HuH-7 (cell line): ENCODE measurements at regions not wholly inside any gene's neighbourhood (a gene's known extent, or its start where the extent isn't known, plus 50 kb on each side); places are given as distances from the start of the nearest gene placed in this dataset.
"Not testable (repeated sequence)": the region's sequence is repeated elsewhere in the genome, so short reads cannot be mapped to it uniquely, and the experiment has no call there.

Experiments
- DNase-seq: peaks from one replicate; pipeline ENCODE4 v3.0.0; 2011; ENCODE audit warnings: low spot score

DNA sequence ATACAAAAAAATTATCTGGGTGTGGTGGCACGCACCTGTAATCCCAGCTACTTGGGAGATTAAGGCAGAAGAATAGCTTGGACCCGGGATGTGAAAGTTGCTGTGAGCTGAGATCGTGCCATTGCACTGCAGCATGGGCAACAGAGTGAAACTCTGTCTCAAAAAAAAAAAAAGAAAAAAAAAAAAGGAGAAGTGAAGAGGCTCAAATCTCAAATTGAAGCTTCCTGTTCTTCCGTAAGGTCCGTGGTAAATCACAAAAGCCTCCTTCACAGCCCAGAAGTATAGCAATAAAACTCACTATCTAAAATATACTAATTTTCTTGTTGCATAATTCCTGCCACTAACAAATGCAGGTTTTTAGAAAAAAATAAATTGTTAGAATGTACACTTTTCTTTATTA is 498.2 kb upstream of the BRINP3 start:
- DNase-seq = no peak

DNA sequence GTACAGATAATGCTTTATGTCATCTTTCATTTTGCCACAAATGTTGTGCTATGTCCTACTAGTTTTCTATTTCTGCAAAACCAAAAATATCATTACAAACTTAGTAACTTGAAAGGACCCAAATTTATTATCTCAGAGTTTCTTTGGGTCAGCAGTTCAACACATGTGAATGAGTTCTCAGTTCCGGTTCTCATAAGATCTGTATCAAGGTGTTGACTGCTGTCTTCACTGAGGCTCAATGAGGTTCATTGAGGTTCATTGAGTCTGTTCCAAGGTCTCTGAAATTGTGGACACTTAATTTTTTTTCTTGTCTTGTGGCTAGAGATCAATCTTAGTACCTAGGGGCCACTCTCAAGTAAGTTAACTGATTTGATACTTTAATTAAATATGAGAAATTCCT is 525.1 kb upstream of the BRINP3 start:
- no peak for DNase-seq

DNA sequence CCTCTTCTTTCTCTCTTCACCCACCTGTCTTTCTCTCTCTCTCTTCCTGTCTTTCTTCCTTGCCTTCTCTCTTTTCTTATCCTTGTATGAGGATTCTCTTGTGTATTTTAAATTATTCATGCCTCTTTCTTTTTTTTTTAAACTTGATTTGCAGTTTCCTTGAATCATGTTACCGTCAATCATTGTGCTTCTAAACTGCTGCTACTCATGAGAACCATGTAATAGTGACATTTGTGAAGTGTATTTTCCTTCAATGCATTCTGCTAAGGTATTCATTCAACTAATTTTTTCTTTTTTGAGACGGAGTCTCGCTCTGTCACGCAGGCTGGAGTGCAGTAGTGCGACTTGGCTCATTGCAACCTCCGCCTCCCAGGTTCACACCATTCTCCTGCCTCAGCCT is 539.1 kb upstream of the BRINP3 start:
- DNase-seq = no peak

DNA sequence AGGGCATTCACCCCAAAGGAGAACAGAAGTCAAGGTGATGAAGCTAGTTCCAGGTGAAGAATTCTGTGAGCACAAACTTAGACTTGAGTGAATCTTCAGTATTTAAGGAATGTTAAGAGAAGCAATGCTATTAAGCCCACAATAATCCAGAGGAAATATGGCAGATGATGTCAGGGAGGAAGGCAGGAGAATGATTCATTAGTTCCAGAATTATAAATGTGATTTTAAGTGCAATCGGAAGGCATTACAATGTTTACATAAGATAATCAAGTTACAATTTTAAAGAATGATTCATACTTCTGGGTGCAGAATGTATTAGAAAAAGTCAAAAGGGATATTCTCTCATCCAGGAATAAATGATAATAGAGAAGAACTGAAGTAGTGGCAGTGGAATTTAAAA is 545.2 kb upstream of the BRINP3 start:
- no peak for DNase-seq

DNA sequence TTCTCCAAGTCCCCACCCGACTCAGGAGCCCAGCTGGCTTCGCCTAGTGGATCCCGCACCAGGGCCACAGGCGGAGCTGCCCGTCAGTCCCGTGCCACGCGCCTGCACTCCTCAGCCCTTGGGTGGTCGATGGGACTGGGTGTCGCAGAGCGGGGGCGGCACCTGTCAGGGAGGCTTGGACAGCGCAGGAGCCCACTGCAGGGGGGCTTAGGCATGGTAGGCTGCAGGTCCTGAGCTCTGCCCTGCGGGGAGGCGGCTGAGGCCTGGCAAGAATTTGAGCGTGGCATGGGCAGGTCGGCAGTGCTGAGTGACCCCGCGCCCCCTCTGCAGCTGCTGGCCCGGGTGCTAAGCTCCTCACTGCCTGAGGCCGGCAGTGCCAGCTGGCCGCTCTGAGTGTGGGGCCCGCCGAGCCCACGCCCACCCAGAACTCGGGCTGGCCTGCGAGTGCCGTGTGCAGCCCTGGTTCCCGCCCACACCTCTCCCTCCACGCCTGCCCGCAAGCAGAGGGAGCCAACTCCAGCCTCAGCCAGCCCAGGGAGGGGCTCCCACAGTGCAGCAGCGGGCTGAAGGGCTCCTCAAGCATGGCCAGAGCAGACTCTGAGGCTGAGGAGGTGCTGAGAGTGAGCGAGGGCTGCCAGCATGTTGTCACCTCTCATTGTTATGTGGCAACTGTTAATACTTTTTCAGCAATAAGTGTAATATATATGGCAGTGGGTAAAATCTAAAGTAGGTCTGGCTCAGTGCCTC is 548.4 kb upstream of the BRINP3 start:
- DNase-seq = no peak

DNA sequence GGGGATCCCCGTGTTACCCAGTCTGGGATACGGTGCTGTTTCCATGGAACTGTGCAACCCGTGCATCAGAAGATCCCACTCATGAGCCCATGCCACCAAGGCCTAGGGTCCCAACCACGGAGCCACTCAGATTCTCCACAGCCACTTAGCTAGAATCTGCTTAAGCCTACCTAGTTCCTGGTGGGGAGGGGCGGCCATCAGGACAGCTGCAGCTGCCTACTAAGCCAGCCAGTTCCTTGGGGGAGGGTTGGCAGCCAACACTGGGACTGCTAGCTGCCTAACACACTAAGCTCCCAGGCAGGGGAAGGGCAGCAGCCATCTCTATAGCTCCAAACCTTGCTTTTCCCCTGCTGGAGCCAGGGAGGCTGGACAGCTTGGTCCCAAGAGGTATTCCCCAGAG is 549.2 kb upstream of the BRINP3 start:
- DNase-seq = no peak

DNA sequence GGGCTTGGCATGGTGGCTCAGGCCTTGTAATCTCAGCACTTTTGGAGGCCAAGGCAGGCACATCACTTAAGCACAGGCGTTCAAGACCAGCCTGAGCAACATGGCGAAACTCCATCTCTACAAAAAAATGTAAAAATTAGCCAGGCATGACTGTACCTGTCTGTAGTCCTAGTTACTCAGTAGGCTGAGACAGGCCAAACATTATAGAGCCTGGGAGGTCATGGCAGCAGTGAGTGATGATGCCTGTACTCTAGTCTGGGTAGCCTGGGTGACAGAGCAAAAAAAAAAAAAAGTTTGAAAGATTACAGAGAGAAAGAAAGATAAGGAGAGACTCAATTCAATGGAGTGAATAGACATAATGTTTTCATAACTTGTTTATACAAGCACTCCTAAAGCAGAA is 556.5 kb upstream of the BRINP3 start:
- no peak for DNase-seq

DNA sequence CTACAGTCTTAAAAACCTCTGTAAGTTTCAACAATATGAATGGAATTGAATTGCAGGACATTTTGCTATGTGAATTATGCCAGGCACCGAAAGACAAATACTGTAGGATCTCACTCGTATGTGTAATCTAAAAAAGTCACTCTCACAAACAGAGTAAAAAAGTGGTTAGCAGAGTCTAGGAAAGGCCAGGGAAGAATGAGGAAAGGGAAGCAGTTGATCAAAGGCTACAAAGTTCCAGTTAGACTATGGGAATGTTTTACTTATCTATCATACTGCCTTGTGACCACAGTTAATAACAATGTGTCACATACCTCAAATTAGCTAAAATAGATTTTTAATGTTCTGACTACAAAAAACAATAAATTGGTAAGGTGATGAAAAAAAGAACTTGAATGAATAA is 565.4 kb upstream of the BRINP3 start:
- DNase-seq = no peak

DNA sequence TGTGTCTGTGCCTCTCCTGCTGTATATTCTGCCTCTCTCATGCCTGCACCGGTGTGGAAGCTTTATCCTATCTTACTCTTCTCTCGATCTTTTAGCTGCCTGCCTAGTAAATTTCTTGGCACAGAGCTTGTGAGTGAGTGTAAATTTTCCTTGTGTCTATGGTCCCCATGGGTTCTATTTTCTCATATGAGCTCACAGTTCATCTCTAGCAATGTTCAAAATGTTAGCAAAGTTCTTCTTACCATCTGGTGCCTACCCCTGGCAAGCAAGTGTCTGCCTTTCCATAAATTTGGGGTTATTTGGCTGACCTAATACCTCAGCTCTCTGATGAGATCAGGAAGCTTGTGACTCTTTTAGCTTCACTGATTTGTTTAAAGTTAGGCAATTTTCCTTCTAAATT is 572.1 kb upstream of the BRINP3 start:
- DNase-seq = no peak

DNA sequence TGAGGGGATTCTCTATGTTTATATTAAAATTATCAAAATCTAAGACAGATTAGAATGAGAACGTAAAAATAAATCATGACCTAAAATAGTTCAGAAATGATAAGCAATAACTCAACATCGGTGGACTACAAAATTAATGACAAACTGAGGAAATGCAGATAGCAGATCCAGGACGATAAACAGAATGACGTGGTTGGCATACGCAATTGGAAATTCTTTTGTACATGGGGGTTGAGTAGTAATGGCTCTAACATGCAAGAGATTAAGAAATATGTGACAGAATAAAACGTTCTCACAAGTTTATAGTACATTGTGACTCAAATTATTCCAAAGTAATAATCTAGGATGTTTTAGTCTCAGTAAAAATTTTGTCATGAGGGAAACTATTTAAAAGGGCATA is 575.2 kb upstream of the BRINP3 start:
- no peak for DNase-seq

DNA sequence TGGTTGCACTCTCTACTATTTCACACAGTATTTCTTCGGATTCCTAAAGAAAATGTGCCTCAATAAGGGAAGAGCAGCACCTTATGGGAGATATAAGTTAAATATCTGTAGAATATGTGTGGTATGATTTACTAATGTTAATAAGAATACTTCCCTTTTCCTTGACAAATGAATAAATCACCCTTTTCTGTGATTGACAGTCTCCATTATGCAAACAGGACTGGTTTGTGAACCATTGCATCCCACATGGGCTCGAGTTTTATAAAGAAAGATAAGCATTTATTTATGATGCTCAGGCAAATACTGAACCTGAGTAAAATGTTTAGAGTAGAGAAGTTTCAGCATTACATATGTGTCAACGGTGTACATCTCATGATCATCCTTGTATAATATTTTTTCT is 587.7 kb upstream of the BRINP3 start:
- DNase-seq = no peak

DNA sequence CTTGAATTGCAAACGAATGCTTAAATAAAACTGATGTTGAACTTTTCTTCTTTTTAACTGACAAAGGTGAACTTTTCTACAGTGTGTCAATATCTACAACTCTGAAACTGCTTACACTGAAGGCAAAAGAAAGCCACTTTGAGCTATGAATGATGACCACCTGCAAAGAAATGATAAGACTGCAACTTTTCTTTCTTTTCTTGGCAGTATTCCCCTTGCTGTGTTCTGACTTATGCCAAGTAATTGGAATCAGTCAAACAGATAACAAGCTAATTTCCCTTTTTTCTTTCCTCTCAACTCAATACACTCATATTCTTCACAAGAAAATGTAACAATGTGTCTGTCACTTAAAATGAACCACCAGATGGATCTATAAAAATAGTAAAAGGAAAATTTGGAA is 588.1 kb upstream of the BRINP3 start:
- no peak for DNase-seq

DNA sequence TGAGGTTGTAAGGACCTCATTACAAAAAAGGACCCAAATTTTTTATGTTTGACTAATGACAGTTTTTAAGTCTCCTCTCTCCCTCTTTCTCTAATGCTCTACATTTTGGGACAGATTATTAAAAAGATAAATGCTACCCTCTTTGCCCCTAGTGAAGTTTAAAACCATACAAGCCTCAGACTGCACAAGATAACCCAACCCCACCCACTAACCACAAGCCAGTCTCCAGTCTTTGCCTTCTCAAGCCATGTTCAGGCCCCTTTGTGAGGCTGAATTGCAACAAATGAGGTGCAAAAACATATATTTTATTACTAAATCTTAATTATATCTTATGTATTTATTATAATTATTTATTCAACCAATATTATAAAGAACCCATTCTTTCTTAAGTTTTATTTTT is 597.2 kb upstream of the BRINP3 start:
- no peak for DNase-seq

DNA sequence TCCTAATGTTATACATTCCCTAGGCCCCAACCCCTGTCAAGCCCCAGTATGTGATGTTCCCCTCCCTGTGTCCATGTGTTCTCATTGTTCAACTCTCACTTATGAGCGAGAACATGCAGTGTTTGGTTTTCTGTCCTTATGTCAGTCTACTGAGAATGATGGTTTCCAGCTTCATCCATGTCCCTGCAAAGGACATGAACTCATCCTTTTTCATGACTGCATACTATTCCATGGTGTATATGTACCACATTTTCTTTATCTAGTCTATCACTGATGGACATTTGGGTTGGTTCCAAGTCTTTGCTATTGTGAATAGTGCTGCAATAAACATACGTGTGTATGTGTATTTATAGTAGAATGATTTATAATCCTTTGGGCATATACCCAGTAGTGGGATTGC is 605.4 kb upstream of the BRINP3 start:
- DNase-seq = not testable (repeated sequence)

DNA sequence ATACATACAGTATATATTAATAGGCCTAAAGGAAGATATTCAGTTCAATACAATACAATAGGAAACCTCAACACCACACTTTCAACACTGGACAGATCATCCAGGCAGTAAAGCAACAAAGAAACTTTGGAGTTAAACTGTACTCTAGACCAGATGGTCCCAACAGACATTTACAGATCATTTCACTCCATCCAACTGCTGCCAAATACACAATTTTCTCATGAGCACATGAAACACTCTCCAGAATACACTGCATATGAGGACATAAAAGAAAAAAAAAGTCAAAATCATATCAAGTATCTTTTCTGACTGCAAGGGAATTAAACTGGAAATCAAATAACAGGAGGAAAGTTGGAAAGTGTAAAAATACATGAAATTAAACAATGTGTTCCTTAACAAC is 607.5 kb upstream of the BRINP3 start:
- no peak for DNase-seq

DNA sequence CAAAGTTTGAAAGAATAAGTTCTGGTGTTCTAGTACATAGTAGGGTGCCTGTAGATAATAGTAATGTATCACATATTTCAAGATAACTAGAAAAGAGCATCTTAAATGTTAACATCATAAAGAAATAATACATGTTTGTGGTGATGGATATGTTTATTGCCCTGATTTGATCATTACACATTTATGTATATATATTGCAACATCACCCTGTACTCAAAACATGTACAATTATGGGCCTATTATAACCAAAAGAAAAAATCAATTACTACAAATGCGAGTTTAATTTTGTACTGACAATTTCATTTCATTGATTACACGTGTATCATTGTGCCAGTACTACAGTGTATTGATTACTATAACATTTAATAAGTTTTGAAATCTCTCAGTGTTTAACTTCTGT is 609.2 kb upstream of the BRINP3 start:
- no peak for DNase-seq

DNA sequence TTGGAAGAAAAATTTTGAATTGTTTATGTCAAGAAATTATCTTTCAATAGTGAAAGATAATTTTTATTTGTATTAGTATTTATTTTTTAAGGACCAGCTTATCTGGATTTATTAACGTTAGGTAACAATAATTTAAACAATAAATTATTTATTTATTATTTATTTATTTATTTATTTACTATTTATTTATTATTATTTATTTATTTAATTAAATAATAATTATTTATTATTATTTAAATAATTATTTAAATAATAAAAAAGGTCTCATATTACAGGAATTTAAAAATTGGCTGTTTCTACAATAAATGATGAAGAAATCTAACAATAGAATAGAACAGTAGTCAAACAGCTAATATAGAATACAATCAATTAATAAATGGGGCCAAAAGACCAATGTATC is 618.7 kb upstream of the BRINP3 start:
- DNase-seq = no peak

DNA sequence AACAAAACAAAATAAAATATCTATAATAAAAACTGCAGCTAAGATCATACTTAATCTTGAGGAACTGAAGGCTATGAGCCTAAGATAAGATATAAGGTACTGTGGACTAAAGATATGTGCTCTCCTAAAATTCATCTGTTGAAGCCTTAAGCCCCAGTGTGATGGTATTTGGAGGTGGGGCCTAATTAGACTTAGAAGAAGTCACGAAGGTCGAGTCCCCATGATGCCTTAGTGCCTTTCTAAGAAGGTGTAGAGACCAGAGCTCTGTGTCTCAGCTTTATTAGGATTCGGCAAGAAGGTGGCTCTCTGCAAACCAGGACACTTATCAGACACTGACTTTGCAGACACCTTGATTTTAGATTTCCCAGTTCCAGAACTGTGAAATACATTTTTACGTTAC is 622.0 kb upstream of the BRINP3 start:
- no peak for DNase-seq

DNA sequence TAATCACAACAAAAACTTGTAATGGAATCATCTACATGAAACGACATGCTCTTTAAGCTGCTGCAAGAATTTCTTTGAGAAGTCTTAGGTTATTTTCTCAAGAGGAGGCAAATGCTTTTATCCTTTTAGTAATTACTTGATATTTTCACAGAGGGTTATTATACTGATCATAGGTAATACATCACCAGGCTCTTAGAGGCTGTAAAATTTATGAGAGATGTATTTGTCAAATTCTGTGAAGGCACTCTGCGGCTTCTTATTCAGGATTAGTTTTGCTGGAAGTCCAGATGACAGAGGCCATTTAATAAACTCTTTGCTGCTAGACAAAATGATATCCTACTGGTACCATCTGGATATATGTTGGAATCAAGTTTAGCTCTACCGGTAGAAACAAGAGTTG is 624.3 kb upstream of the BRINP3 start:
- DNase-seq = no peak

DNA sequence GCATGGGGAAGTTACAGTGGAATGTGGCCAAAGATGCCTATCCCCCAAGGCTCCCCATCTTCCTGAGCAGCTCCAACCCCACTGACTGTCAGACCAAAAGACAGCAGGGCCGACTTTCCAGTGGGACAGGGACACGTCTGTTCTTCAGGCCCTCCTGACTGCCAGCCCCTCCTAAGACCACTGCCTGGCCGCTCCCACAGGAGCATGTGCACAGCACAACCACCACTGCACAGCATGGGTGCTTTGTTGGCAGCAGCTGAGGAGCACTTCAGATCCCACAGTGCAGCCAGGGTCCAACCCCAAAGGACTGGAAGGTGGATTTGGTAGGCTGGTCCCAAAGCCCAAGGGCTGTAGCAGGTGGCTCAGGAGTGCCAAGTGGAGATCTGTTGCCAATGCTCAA is 648.3 kb upstream of the BRINP3 start:
- no peak for DNase-seq

DNA sequence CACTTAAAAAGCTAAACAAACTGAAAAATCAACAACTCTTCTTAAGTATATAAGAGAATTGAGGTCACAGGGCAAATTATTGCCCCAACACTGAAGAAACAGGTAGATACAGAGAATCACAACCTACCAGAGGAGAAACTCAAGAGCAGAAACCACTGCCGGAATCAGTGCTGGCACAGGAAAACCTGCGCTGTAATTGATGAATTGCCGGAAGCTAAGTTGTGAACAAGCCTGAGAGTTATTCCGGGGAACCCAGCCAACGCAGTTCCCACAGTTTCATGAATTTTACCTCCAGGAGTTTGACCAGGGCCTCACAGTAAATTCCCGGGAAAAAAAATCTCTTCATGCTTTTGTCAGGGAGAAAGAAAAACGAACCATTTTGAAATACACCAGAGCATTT is 657.1 kb upstream of the BRINP3 start:
- DNase-seq = no peak

DNA sequence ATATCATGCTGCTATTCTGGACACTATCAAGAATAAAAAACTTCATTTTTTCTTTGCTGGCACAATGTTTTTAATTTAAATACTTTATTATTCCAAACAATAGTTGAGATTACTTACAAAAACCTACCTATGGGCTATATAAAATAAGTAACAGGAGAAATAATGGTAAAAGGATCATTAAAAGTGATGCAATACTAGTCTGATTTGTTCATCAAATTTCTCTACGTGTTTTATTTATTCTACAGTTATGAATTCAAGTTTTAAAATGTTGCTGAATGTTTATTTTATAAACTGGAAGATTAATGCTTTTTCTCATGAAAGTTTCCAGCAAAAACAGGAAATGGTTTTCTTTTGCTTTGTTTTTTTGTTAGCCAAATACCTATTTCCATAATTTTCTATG is 662.4 kb upstream of the BRINP3 start:
- no peak for DNase-seq

DNA sequence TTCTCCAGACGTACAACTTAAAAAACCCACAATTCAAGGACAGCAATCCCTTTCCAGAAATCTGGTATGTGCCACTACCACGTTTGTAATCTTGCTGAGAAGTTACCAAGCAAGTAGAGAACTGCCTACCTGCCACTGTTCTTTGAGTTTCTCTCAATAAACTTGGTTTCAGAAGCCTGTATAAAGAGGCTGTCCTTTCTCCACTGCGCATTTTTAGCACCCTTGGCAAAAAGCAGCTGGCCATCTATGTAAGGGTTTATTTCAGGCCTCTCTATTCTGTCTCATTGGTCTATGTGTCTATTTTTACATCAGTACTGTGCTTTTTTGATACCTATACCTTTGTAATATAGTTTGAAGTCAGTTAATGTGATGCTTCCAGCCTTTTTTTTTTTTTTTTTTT is 665.1 kb upstream of the BRINP3 start:
- DNase-seq = no peak

DNA sequence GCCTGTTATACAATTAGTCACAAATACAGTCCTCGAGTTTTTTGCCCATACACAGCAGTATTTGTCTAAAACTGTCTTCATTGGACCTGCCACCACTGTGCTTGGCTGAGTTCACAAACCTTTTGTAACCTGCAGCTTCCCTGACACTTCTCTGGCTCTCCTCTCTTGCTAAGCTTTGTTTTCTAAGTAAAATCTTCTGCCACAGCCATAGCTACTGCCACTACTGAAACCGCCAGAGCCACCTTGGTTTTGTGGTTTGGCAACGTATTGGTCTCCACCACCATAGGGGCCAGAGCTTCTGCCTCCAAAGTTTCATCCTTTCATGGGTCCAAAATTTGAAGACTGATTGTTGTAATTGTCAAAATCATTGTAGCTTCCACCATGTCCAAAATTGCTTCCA is 668.2 kb upstream of the BRINP3 start:
- no peak for DNase-seq

DNA sequence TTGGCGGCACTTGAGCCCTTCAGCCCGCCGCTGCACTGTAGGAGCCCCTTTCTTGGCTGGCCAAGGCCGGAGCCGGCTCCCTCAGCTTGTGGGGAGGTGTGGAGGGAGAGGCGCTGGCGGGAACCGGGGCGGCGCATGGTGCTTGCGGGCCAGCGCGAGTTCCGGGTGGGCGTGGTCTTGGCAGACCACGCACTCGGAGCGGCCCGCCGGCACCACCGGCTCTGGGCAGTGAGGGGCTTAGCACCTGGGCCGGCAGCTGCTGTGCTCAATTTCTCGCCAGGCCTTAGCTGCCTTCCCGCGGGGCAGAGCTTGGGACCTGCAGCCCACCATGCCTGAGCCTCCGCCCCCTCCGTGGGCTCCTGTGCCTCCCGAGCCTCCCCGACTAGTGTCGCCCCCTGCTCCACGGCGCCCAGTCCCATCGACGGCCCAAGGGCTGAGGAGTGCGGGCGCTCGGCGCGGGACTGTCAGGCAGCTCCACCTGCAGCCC is 673.7 kb upstream of the BRINP3 start:
- DNase-seq = no peak
